GM12873 (cell line): ENCODE measurements at regions not wholly inside any gene's neighbourhood (a gene's known extent, or its start where the extent isn't known, plus 50 kb on each side); places are given as distances from the start of the nearest gene placed in this dataset.

ENCODE experiments used
- TF ChIP-seq, protein P1 (sequence below): IDR thresholded peaks from 2 replicates; pipeline ENCODE4 v1.5.1; 2012; ENCODE audit warnings: low read depth, mild to moderate bottlenecking, moderate library complexity, low read length, control low read depth; ENCODE audit not compliant: insufficient read depth; ENCODE audit errors: missing control alignments

DNA sequence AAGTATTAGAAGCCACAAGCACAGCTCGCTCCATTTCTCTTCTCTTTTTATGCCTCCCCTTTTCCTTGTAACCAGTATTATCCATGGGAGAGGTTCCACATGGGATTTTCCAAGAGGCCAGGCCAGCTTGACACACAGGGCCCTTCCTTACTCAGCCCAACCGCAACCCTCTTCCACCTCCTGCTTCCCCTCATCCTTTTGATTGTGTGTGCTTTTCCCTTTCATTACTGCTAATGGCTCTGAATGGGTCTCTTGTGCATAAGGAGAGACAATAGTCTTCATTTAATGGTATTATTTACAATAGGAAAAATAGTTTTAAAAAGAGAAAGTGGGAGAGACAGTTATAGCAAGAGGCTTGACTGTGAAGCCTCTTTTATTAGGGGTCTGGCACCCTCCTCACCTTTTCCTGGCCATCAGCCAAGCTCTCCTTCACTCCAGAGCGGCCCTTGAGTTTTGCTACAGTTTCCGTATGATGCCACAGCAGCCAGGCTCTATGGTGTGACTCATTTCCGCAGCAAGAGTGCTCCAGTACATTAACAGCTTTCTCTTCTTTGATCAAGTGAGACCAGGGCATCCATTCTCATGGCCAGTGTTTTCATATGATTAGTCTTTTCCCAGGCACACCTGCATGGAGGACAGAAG, 579.5 kb downstream of the TFAP2B start:
- TF ChIP-seq, protein P1, sequence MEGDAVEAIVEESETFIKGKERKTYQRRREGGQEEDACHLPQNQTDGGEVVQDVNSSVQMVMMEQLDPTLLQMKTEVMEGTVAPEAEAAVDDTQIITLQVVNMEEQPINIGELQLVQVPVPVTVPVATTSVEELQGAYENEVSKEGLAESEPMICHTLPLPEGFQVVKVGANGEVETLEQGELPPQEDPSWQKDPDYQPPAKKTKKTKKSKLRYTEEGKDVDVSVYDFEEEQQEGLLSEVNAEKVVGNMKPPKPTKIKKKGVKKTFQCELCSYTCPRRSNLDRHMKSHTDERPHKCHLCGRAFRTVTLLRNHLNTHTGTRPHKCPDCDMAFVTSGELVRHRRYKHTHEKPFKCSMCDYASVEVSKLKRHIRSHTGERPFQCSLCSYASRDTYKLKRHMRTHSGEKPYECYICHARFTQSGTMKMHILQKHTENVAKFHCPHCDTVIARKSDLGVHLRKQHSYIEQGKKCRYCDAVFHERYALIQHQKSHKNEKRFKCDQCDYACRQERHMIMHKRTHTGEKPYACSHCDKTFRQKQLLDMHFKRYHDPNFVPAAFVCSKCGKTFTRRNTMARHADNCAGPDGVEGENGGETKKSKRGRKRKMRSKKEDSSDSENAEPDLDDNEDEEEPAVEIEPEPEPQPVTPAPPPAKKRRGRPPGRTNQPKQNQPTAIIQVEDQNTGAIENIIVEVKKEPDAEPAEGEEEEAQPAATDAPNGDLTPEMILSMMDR: no peak

GRCh38 chr6:51398793-51399192, 580.1 kb downstream of the TFAP2B start:
- TF ChIP-seq, protein P1: peak; percentile 52

- TF ChIP-seq, protein P1: no peak
Measured at GRCh38 chr6:51410453-51410852, 591.8 kb downstream of the TFAP2B start.

DNA sequence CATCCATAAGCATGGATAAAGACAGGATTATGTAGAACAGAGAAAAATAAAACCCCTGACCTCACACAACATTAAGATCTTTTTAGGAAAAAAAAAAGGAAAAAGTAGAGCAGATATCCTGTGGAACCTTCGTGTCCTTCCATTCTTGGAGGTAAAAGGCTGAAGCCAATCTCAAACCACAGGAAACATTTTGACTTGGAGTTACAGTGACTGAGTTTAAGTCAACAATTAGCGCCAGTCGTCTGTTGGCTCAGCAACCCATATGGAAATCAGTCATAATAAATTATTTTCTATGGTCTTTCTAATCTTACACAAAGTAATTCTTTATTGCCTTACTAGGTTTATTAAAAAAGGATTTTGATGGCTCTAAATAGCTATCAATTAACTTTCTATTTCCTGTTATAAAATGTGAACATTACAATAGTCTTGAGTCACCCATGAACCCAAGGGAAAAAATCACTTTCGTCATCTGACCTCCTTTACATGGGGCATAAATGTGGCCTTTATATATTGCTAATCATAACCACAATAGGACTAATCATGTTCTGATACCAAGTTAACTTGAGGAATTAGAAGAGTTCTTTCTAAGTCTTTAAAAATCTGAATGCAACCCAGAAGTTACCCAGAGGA, 592.9 kb downstream of the TFAP2B start:
- TF ChIP-seq, protein P1: no peak

- TF ChIP-seq, protein P1: no peak
Measured at GRCh38 chr6:51414361-51414760, 595.7 kb downstream of the TFAP2B start.

GRCh38 chr6:51415501-51415900, 596.8 kb downstream of the TFAP2B start:
- TF ChIP-seq, protein P1: no peak

- TF ChIP-seq, protein P1: no peak
Measured at GRCh38 chr6:51429017-51429712, 610.5 kb downstream of the TFAP2B start.
